NCI-H345 (cell line): ENCODE measurements at regions not wholly inside any gene's neighbourhood (a gene's known extent, or its start where the extent isn't known, plus 50 kb on each side); places are given as distances from the start of the nearest gene placed in this dataset.
"Not testable (repeated sequence)": the region's sequence is repeated elsewhere in the genome, so short reads cannot be mapped to it uniquely, and the experiment has no call there.

ENCODE experiments used
- DNase-seq: peaks from one replicate; lab custom pipeline; 2025; lab: John Stamatoyannopoulos, UW

- no peak for DNase-seq
Observed at GRCh38 chr3:18189282-18190050, 235.7 kb downstream of the SATB1 start.

- DNase-seq = no peak
Observed at GRCh38 chr3:18188491-18188890, 236.6 kb downstream of the SATB1 start.

- DNase-seq = no peak
Observed at GRCh38 chr3:18185624-18186023, 239.5 kb downstream of the SATB1 start.

GRCh38 chr3:18182923-18183322, 242.2 kb downstream of the SATB1 start:
- DNase-seq = not testable (repeated sequence)

GRCh38 chr3:18179521-18179920, 245.6 kb downstream of the SATB1 start:
- DNase-seq = no peak

GRCh38 chr3:18177271-18177670, 247.9 kb downstream of the SATB1 start:
- DNase-seq = no peak

- not testable (repeated sequence) for DNase-seq
Observed at GRCh38 chr3:18173891-18174290, 251.2 kb downstream of the SATB1 start.

GRCh38 chr3:18159681-18160080, 265.5 kb downstream of the SATB1 start:
- no peak for DNase-seq

- DNase-seq = no peak
Observed at GRCh38 chr3:18153571-18154173, 271.5 kb downstream of the SATB1 start.

GRCh38 chr3:18151199-18151598, 273.9 kb downstream of the SATB1 start:
- no peak for DNase-seq

GRCh38 chr3:18149935-18150334, 275.2 kb downstream of the SATB1 start:
- DNase-seq = no peak

- no peak for DNase-seq
Observed at GRCh38 chr3:18149386-18149785, 275.8 kb downstream of the SATB1 start.

- no peak for DNase-seq
Observed at GRCh38 chr3:18144571-18144970, 280.6 kb downstream of the SATB1 start.

- no peak for DNase-seq
Observed at GRCh38 chr3:18143258-18143780, 281.8 kb downstream of the SATB1 start.

- no peak for DNase-seq
Observed at GRCh38 chr3:18137958-18138357, 287.2 kb downstream of the SATB1 start.

- no peak for DNase-seq
Observed at GRCh38 chr3:18135060-18135814, 289.9 kb downstream of the SATB1 start.

- DNase-seq = no peak
Observed at GRCh38 chr3:18134386-18135059, 290.6 kb downstream of the SATB1 start.

GRCh38 chr3:18132991-18133390, 292.1 kb downstream of the SATB1 start:
- DNase-seq = no peak

- DNase-seq = no peak
Observed at GRCh38 chr3:18127859-18128681, 297.1 kb downstream of the SATB1 start.

- no peak for DNase-seq
Observed at GRCh38 chr3:18127174-18127858, 297.8 kb downstream of the SATB1 start.

- DNase-seq = no peak
Observed at GRCh38 chr3:18126772-18127171, 298.4 kb downstream of the SATB1 start.
